ENCODE measurements at regions not wholly inside any gene's neighbourhood (a gene's known extent, or its start where the extent isn't known, plus 50 kb on each side); places are given as distances from the start of the nearest gene placed in this dataset.
"Not testable (repeated sequence)": the region's sequence is repeated elsewhere in the genome, so short reads cannot be mapped to it uniquely, and the experiment has no call there.

DNA sequence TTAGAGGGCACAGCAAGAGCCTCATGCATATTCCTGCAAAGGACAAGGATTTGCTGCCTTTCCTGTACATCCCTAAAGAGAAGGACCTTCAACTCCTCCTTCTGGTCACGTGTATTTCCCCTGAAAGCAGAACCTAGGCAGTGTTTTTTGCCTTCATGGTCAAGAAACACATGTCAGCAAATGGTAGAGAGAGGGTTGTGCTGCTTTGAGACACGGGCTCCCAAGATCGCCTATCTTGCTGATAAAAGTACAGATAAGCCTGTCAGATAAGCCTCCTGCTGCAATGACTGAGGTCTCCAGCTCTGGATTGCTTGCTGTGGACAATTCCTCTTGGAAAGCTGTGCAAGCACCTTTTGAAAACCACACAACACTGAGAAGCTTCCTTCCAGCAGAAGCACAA is 580.8 kb downstream of the CBLN4 start:
- H3K27ac Mint-ChIP-seq, result no peak overlapping the region
- DNase-seq (no peak), ATAC-seq (no peak)
- H3K27me3 Mint-ChIP-seq (ENCODE audit: low read depth), result no peaks in the 10 kb centered on the region
- H3K4me1 Mint-ChIP-seq (ENCODE audit: low read depth), result no peaks in the 10 kb centered on the region
- H3K9me3 Mint-ChIP-seq (ENCODE audit: insufficient read depth), result no peaks in the 10 kb centered on the region
- no peaks in the 10 kb centered on the region for H3K36me3 Mint-ChIP-seq (ENCODE audit: low read depth)
- no peak overlapping the region for H3K4me3 Mint-ChIP-seq
- ChIA-PET POLR2A (no interaction called here), CTCF (no interaction called here)

DNA sequence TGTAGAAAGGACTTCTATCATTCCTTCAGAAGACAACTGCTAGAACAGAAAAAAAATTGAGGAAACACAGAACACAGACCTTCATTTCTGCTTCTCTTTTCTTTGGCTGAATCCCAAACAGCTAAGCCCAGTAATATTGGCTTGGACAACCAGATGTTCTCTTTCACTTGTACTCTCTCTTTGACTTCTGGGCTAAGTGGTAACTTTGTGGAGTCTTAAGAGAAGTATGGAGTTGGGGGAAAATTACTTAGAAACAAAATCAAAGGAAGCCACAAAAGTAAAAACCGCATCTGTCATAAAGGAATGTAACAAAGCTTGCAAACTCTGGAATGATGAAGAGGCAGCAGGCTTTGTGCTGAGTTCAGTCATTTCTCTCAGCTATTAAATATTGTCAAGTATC is 587.5 kb downstream of the CBLN4 start:
- H3K36me3 Mint-ChIP-seq (ENCODE audit: low read depth), result no peaks in the 10 kb centered on the region
- no peak for ATAC-seq
- no peaks in the 10 kb centered on the region for H3K9me3 Mint-ChIP-seq (ENCODE audit: insufficient read depth)
- ChIA-PET POLR2A (no interaction called here), CTCF (no interaction called here)
- H3K27me3 Mint-ChIP-seq (ENCODE audit: low read depth), result no peaks in the 10 kb centered on the region
- no peak overlapping the region for H3K27ac Mint-ChIP-seq
- H3K4me1 Mint-ChIP-seq (ENCODE audit: low read depth), result no peaks in the 10 kb centered on the region
- no peak for DNase-seq
- no peak overlapping the region for H3K4me3 Mint-ChIP-seq

DNA sequence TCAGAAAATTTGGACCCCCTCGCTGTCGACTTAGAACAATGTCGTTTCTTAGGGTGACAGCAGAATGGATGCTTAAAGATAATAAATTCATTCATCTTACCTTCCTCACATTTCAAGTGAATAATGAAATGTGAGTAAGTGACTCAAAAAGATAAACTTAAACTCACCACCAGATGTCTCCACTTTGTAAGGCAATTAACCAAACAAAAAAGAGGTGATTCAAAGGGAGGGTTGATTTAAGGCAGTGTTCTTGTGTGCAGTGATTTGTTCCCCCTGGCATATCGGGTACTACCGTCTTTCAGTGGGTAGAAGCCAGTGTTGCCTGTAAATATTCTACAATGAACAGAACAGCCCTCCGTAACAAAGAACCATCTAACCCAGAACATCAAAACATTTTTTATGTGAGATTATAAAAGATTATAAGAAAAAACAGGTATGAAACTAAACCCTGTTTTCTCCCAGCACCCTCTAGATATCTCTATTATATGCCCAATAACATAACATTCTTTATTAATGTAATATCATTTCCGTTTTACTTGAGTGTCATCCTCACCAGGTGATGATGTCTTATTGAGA is 589.7 kb downstream of the CBLN4 start:
- CTCF ChIA-PET, result no interaction called here
- no peak overlapping the region for H3K27ac Mint-ChIP-seq
- H3K36me3 Mint-ChIP-seq (ENCODE audit: low read depth), result no peaks in the 10 kb centered on the region
- DNase-seq (no peak), ATAC-seq (no peak)
- no peaks in the 10 kb centered on the region for H3K4me1 Mint-ChIP-seq (ENCODE audit: low read depth)
- H3K9me3 Mint-ChIP-seq (ENCODE audit: insufficient read depth), result no peaks in the 10 kb centered on the region
- POLR2A ChIA-PET, result no interaction called here
- H3K4me3 Mint-ChIP-seq, result no peak overlapping the region
- no peaks in the 10 kb centered on the region for H3K27me3 Mint-ChIP-seq (ENCODE audit: low read depth)

DNA sequence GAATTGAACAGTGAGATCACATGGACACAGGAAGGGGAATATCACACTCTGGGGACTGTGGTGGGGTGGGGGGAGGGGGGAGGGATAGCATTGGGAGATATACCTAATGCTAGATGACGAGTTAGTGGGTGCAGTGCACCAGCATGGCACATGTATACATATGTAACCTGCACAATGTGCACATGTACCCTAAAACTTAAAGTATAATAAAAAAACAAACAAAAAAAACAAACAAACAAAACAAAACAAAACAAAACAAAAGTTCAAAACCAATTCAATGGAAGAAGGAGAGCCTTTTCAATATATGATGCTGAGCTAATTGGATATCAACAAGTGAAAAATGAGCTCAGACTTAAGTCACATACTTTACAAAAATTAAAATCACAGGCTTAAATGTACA is 592.8 kb downstream of the CBLN4 start:
- H3K9me3 Mint-ChIP-seq (ENCODE audit: insufficient read depth); H3K36me3 Mint-ChIP-seq (ENCODE audit: low read depth); CTCF ChIA-PET; POLR2A ChIA-PET; ATAC-seq; H3K27me3 Mint-ChIP-seq (ENCODE audit: low read depth); H3K4me3 Mint-ChIP-seq; H3K4me1 Mint-ChIP-seq (ENCODE audit: low read depth); H3K27ac Mint-ChIP-seq; DNase-seq: not testable (repeated sequence)

DNA sequence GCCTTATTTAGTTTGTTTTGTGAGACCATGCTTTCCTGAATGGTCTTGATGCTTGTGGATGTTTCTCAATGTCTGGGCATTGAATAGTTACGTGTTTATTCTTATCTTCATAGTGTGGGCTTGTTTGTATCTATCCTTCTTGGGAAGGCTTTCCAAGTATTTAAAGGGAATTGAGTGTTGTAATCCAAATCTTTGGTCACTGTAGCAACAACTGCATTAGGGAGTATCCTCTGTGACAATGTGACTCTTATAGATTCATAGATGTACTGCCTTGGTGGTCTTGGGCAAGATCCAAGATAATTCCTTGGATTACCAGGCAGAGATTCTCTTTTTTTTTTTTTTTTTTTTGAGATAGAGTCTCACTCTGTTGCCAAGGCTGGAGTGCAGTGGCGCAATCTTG is 598.4 kb downstream of the CBLN4 start:
- Mint-ChIP-seq H3K36me3 (ENCODE audit: low read depth) (no peaks in the 10 kb centered on the region), H3K27ac (no peak overlapping the region), H3K4me1 (ENCODE audit: low read depth) (no peaks in the 10 kb centered on the region), H3K4me3 (no peak overlapping the region), H3K27me3 (ENCODE audit: low read depth) (no peaks in the 10 kb centered on the region), H3K9me3 (ENCODE audit: insufficient read depth) (peaks cover 16% of the 10 kb centered on the region)
- no peak for DNase-seq
- ChIA-PET CTCF (no interaction called here), POLR2A (no interaction called here)
- ATAC-seq, result no peak

DNA sequence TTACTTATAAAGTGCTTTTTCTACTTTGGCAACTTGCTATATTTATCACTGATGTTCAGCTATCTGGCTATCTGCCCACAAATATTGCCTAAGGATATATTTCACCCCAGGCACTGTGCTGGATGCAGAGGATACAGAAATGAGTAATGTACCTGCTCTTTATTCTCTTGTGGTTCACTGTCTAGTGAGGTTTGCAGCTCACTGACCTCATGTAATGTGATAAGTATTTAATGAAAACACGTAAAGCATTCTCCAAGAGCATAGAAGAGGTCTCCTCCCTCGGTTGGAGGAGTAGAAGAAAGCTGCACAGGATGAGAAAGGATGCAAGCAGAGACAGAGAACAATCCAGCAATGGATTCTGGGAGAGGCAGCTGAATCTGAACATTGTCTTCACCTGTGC is 610.7 kb downstream of the CBLN4 start:
- Mint-ChIP-seq H3K4me1 (ENCODE audit: low read depth) (no peaks in the 10 kb centered on the region), H3K9me3 (ENCODE audit: insufficient read depth) (peaks cover 16% of the 10 kb centered on the region), H3K27me3 (ENCODE audit: low read depth) (no peaks in the 10 kb centered on the region), H3K4me3 (no peak overlapping the region), H3K36me3 (ENCODE audit: low read depth) (no peaks in the 10 kb centered on the region), H3K27ac (no peak overlapping the region)
- DNase-seq (no peak), ATAC-seq (no peak)
- ChIA-PET CTCF (no interaction called here), POLR2A (no interaction called here)

DNA sequence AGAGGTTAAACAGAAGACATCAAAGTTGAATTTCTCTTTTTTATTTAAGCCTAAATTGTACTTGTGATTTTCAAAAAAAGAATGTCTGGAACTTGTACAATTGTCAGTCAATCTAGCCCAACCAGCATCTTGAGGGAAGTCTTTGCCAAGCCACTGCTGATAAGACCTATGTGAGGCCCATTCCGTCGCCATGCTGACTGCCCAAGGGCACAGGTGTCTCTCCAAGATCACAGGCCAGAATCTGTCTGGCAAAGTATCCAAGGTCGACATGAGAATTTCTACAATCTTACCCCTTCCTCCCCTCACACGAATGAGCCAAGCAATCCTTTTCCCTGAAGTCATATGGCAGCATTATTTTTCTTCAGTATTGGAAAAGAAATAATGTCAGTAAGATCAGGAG is 614.5 kb downstream of the CBLN4 start:
- ATAC-seq, result no peak
- ChIA-PET CTCF (no interaction called here), POLR2A (no interaction called here)
- no peak for DNase-seq
- Mint-ChIP-seq H3K9me3 (ENCODE audit: insufficient read depth) (peaks cover 26% of the 10 kb centered on the region), H3K36me3 (ENCODE audit: low read depth) (no peaks in the 10 kb centered on the region), H3K4me1 (ENCODE audit: low read depth) (no peaks in the 10 kb centered on the region), H3K4me3 (no peak overlapping the region), H3K27ac (no peak overlapping the region), H3K27me3 (ENCODE audit: low read depth) (no peaks in the 10 kb centered on the region)

DNA sequence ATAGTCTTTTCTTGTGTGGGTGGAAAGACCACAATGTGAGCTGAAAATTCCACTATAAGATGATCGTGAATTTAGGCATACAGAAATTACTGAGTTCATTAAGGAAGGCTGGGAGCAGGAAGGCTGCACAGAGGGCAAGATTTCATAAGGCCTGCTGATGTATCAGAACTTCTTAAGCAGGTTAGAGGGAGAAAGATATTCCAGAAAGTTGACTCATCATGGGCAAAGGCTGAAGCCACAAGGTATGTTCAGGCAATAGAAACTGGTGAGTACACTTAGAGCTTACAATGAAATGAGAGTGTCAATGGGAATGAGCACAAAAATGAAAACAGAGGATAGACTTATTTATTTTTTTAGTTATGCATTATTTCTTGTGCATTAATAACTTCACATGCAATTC is 618.6 kb downstream of the CBLN4 start:
- H3K36me3 Mint-ChIP-seq (ENCODE audit: low read depth), result no peaks in the 10 kb centered on the region
- ATAC-seq, result no peak
- H3K9me3 Mint-ChIP-seq (ENCODE audit: insufficient read depth), result peaks cover 45% of the 10 kb centered on the region
- H3K27me3 Mint-ChIP-seq (ENCODE audit: low read depth), result no peaks in the 10 kb centered on the region
- no peaks in the 10 kb centered on the region for H3K4me1 Mint-ChIP-seq (ENCODE audit: low read depth)
- no peak overlapping the region for H3K4me3 Mint-ChIP-seq
- CTCF ChIA-PET, result no interaction called here
- DNase-seq, result no peak
- POLR2A ChIA-PET, result no interaction called here
- H3K27ac Mint-ChIP-seq, result no peak overlapping the region

DNA sequence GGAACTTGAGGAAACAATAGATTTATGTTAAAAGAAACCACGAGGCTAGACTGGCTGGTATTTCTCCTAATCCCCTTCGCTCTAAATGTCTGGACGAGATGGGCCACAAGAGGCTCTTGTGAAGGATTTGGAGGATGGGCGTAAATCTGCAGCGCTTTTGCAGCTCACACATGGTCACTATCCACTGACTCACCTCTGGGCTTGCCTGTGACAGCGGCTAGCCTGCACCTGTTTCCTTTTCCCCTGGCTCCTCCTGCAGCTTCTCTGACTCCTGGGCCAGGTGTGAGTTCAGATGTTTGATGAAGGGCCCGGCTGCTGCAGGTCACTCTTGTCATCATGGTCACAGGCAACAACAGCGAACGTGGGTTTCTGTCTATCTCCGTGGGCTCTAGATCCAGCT is 629.4 kb downstream of the CBLN4 start:
- H3K27ac Mint-ChIP-seq, result no peak overlapping the region
- DNase-seq, result no peak
- POLR2A ChIA-PET, result no interaction called here
- no peaks in the 10 kb centered on the region for H3K36me3 Mint-ChIP-seq (ENCODE audit: low read depth)
- no peak overlapping the region for H3K4me3 Mint-ChIP-seq
- no peaks in the 10 kb centered on the region for H3K4me1 Mint-ChIP-seq (ENCODE audit: low read depth)
- no peaks in the 10 kb centered on the region for H3K27me3 Mint-ChIP-seq (ENCODE audit: low read depth)
- ATAC-seq, result no peak
- CTCF ChIA-PET, result no interaction called here
- H3K9me3 Mint-ChIP-seq (ENCODE audit: insufficient read depth), result peaks cover 7% of the 10 kb centered on the region

DNA sequence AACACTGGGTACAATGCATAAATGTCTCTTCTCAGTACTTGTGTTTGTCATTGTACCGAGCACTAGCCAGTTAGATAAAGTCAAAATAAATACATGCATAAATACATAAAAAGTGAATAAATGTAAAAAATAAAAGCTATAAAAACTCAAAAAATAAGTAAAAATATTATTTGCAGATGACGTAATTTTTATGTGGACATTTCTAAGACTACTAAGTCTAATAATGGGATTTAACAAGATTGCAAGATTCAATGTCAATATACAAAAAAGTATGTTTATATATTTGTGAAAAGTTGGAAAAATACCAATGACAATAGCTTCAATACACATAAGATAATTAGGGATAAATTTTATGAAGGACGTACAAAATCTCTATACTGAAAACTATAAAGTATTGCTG is 639.6 kb downstream of the CBLN4 start:
- H3K4me3 Mint-ChIP-seq, result no peak overlapping the region
- peaks cover 12% of the 10 kb centered on the region for H3K9me3 Mint-ChIP-seq (ENCODE audit: insufficient read depth)
- no peaks in the 10 kb centered on the region for H3K4me1 Mint-ChIP-seq (ENCODE audit: low read depth)
- CTCF ChIA-PET, result no interaction called here
- POLR2A ChIA-PET, result no interaction called here
- no peak overlapping the region for H3K27ac Mint-ChIP-seq
- no peak for DNase-seq
- no peak for ATAC-seq
- H3K27me3 Mint-ChIP-seq (ENCODE audit: low read depth), result no peaks in the 10 kb centered on the region
- no peaks in the 10 kb centered on the region for H3K36me3 Mint-ChIP-seq (ENCODE audit: low read depth)

DNA sequence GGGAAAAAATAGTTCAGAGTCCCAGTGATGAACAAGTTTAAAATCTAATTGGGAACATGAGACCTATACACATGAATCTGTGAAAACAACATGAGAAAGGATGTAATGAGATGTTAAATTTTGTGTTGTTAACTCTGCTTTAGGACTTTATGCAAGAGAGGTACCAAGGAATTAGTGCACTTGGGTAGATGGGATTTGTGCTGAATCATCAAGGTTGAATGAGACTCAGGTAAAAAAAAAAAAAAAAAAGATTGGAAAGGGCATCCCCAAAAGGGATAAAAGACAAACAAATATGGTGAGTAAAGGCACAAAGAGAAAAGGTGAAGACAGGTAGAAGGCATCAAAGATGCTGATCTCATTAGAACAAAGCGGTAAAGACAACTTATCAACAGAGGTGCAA is 644.4 kb downstream of the CBLN4 start:
- H3K4me1 Mint-ChIP-seq (ENCODE audit: low read depth), result no peaks in the 10 kb centered on the region
- H3K27ac Mint-ChIP-seq, result no peak overlapping the region

DNA sequence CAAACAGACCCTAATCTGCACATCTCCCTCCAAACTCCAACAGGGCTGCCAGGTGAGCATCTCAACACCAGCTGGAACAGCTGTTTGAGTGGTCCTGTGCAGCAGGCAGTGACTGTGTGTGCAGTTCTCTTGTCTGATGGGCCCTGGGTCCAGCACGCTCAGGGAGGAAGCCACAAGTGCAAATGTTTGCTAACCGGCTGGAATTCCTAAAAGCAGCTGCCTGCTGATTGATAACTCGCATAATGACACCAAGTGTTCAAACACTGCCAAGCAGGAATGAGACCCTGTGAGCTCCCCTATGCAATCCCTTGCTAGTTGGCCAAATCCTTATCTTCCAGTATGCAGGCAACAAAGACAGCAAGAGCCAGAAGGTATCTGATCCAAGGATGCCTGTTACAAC is 650.6 kb downstream of the CBLN4 start:
- Mint-ChIP-seq H3K9me3 (ENCODE audit: insufficient read depth) (peaks cover 8% of the 10 kb centered on the region), H3K27ac (no peak overlapping the region), H3K27me3 (ENCODE audit: low read depth) (no peaks in the 10 kb centered on the region), H3K4me1 (ENCODE audit: low read depth) (no peaks in the 10 kb centered on the region), H3K36me3 (ENCODE audit: low read depth) (no peaks in the 10 kb centered on the region), H3K4me3 (no peak overlapping the region)
- ChIA-PET CTCF (no interaction called here), POLR2A (no interaction called here)
- no peak for DNase-seq
- no peak for ATAC-seq

More for the DNA sequence above, 644.4 kb downstream of the CBLN4 start:
- Mint-ChIP-seq H3K27me3 (ENCODE audit: low read depth) (no peaks in the 10 kb centered on the region), H3K36me3 (ENCODE audit: low read depth) (no peaks in the 10 kb centered on the region), H3K9me3 (ENCODE audit: insufficient read depth) (peaks cover 17% of the 10 kb centered on the region), H3K4me3 (no peak overlapping the region)
- CTCF ChIA-PET, result no interaction called here
- POLR2A ChIA-PET, result no interaction called here
- DNase-seq, result no peak
- ATAC-seq, result no peak

DNA sequence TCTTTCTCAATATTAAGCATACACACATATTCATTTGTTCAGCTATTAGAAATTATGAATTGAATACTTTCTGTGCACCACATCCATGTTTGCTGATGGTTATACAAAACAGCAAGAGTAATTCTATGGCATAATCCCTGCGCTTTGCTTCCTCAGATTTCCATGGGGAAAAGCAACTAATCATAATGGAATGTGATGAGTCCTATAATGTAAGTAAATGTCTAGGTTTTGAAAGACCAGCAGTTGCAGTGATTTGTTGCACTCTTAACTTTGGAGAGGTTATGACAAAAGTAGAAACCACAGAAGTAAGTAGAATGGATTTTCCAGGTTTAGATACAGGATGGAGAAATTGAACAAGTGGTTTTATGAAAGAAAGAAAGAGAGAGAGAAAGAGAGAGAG is 652.1 kb downstream of the CBLN4 start:
- Mint-ChIP-seq H3K9me3 (ENCODE audit: insufficient read depth) (peaks cover 3% of the 10 kb centered on the region), H3K27me3 (ENCODE audit: low read depth) (no peaks in the 10 kb centered on the region), H3K36me3 (ENCODE audit: low read depth) (no peaks in the 10 kb centered on the region), H3K4me3 (no peak overlapping the region), H3K27ac (no peak overlapping the region), H3K4me1 (ENCODE audit: low read depth) (no peaks in the 10 kb centered on the region)
- ATAC-seq (no peak), DNase-seq (no peak)
- POLR2A ChIA-PET, result no interaction called here
- CTCF ChIA-PET, result no interaction called here

Measured in activated CD8-positive, alpha-beta T cell treated with anti-CD3 and anti-CD28 coated beads, Interleukin-2, amount 10 ng/mL, durations not matched to agents 7 days and 5 days (primary cell).